Upper lobe of left lung (tissue), 6 donors: ENCODE measurements at regions not wholly inside any gene's neighbourhood (a gene's known extent, or its start where the extent isn't known, plus 50 kb on each side); places are given as distances from the start of the nearest gene placed in this dataset.
"Not testable (repeated sequence)": the region's sequence is repeated elsewhere in the genome, so short reads cannot be mapped to it uniquely, and the experiment has no call there.

Source experiments
- ATAC-seq, 2 donors: fragments of 200-7000 bp; cut with Tn5 transposase; one replicate each; pipeline ENCODE4 v1.9.1; 2022; ENCODE audit warnings: mild to moderate bottlenecking in 2 of 2, moderate library complexity in 2 of 2; ENCODE audit not compliant: low FRiP score in 2 of 2
- DNase-seq, 2 donors: peaks; one replicate each; pipeline ENCODE4 v3.0.0-alpha.2; 2019 to 2020
- H3K27ac ChIP-seq, 4 donors: fragments of 200-600 bp; sonication (generic); one replicate each; pipeline ENCODE4 v1.5.1; 2016 to 2019
- H3K27me3 ChIP-seq, 4 donors: fragments of 200-600 bp; sonication (generic); one replicate each; pipeline ENCODE4 v1.5.1; 2017 to 2019
- H3K36me3 ChIP-seq, 4 donors: fragments of 200-600 bp; sonication (generic); one replicate each; pipeline ENCODE4 v1.5.1; 2016 to 2019
- H3K4me1 ChIP-seq, 4 donors: fragments of 200-600 bp; sonication (generic); one replicate each; pipeline ENCODE4 v1.5.1; 2018 to 2019
- H3K4me3 ChIP-seq, 4 donors: fragments of 200-600 bp; sonication (generic); one replicate each; pipeline ENCODE4 v1.5.1; 2017 to 2019; ENCODE audit warnings: mild to moderate bottlenecking in 2 of 4, moderate library complexity in 1 of 4
- H3K9me3 ChIP-seq, 4 donors: fragments of 200-600 bp; sonication (generic); one replicate each; pipeline ENCODE4 v1.5.1; 2018 to 2019
- CTCF ChIP-seq, 6 experiments: fragments of 450-650 bp in 4 of 6; fragments of 200-600 bp in 2 of 6; sonication (generic) in 2 of 6; IDR thresholded peaks; one replicate each; pipeline ENCODE4 v1.5.1; 2016 to 2019; ENCODE audit warnings: antibody characterized with exemption in 6 of 6
- EP300 ChIP-seq, 4 donors: sonication (generic); formaldehyde crosslinking; IDR thresholded peaks; one replicate each; pipeline ENCODE4 v1.5.1; 2017; ENCODE audit warnings: antibody characterized with exemption in 4 of 4, control low read depth in 2 of 4
- POLR2A ChIP-seq, 4 donors: fragments of 450-650 bp; IDR thresholded peaks; one replicate each; pipeline ENCODE4 v1.5.1; 2016 to 2017; ENCODE audit warnings: antibody characterized with exemption in 4 of 4, mild to moderate bottlenecking in 2 of 4
- POLR2AphosphoS5 ChIP-seq, 2 donors: sonication (generic); formaldehyde crosslinking; IDR thresholded peaks; one replicate each; pipeline ENCODE4 v1.5.1; 2017; ENCODE audit warnings: antibody characterized with exemption in 2 of 2
- WGBS, 2 donors: methylation state at CpG; one replicate each; pipeline ENCODE4 v1.1.5; 2017 to 2018; 5-methylcytosine and 5-hydroxymethylcytosine counted together
- donor health status: DM: no; HTN: no; CAD: no; lungs with moderate emphysema.
- donor health status: DM: no; HTN: yes; CAD: no; lungs with severe emphysema.

DNA sequence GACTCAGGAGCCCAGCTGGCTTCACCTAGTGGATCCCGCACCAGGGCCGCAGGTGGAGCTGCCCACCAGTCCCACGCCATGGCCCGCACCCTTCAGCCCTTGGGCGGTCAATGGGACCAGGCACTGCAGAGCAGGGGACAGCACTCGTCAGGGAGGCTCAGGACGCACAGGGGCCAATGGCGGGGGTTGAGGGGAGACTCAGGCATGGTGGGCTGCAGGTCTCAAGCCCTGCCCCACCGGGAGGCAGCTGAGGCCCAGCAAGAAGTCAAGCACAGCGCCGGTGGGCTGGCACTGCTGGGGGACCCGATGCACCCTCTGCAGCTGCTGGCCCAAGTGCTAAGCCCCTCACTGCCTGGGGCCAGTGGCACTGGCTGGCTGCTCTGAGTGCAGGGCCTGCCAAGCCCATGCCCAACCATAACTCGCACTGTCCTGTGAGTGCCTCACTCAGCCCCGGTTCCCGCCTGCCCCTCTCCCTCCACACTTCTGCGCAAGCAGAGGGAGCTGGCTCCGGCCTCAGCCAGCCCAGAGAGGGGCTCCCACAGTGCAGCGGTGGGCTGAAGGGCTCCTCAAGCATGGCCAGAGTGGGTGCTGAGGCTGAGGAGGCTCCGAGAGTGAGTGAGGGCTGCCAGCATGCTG is 111.7 kb upstream of the PGR start:
- Histone ChIP-seq H3K4me3 (no peak overlapping the region), H3K9me3 (no peaks in the 10 kb centered on the region), H3K27me3 (no peaks in the 10 kb centered on the region), H3K36me3 (no peaks in the 10 kb centered on the region), H3K27ac (no peak overlapping the region), H3K4me1 (no peaks in the 10 kb centered on the region)
- TF ChIP-seq CTCF (IDR thresholded peaks at IDR 0.05) (no peak), POLR2A (IDR thresholded peaks at IDR 0.05) (no peak), EP300 (IDR thresholded peaks at IDR 0.05) (no peak), POLR2AphosphoS5 (IDR thresholded peaks at IDR 0.05) (no peak)
- ATAC-seq (peak; percentile 10 to 46), DNase-seq (peak in 1 of 2 donors; percentile 70)
- WGBS, 2 donors = 85 to 93% methylated on average over 5 to 17 of the region's 19 CpGs

GRCh38 chr11:101231207-101231834 is 101.7 kb upstream of the PGR start:
- not testable (repeated sequence) for H3K27ac ChIP-seq, H3K27me3 ChIP-seq, ATAC-seq, H3K4me3 ChIP-seq, H3K9me3 ChIP-seq, H3K36me3 ChIP-seq, H3K4me1 ChIP-seq
- WGBS, 2 donors = 94% methylated on average over 16 of the region's 16 CpGs; no CpG with 5 or more reads in 1 of the 2 donors
- peak in 1 of 2 donors; percentile 65 for DNase-seq

- no peak for DNase-seq
- Histone ChIP-seq H3K4me1 (no peaks in the 10 kb centered on the region), H3K9me3 (peaks cover 0 to 7% (median 3%) of the 10 kb centered on the region in 4 donors), H3K36me3 (no peaks in the 10 kb centered on the region), H3K27ac (no peak overlapping the region), H3K27me3 (no peaks in the 10 kb centered on the region), H3K4me3 (no peak overlapping the region)
- ATAC-seq = no peak
- no peak for TF ChIP-seq CTCF (IDR thresholded peaks at IDR 0.05)
- no peak for TF ChIP-seq POLR2AphosphoS5 (IDR thresholded peaks at IDR 0.05)
- no peak for TF ChIP-seq POLR2A (IDR thresholded peaks at IDR 0.05)
- TF ChIP-seq EP300 (IDR thresholded peaks at IDR 0.05) = no peak
- WGBS, 2 donors = 74 to 86% methylated on average over 5 of the region's 5 CpGs
Observed at GRCh38 chr11:101226617-101227016, 97.0 kb upstream of the PGR start.

DNA sequence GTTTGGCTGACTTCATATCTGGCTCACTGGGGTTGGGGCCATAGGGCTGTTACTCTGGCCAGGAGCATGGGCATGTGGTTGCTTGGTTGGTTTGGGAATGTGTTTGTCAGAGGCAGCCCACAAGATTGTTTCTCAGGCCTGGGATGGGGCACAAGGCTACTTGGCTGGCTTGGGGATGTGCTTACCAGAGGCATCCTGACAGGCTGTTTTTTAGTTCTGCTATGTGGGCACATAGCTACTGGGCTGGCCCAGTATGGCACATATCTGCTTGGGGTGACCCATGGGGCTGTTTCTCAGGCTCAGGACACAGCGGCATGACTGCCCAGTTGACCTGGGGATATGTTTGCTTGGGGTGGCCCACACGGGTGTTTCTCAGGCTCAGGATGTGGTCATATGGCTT is 94.6 kb upstream of the PGR start:
- DNase-seq = no peak
- no peak overlapping the region for H3K27ac ChIP-seq
- ATAC-seq = no peak
- TF ChIP-seq EP300 (IDR thresholded peaks at IDR 0.05) = no peak
- TF ChIP-seq POLR2AphosphoS5 (IDR thresholded peaks at IDR 0.05) = no peak
- no peak for TF ChIP-seq POLR2A (IDR thresholded peaks at IDR 0.05)
- no peak for TF ChIP-seq CTCF (IDR thresholded peaks at IDR 0.05)
- no peaks in the 10 kb centered on the region for H3K36me3 ChIP-seq
- no peak overlapping the region for H3K4me3 ChIP-seq
- 78% methylated on average over 2 of the region's 2 CpGs; no CpG with 5 or more reads in 1 of the 2 donors for WGBS, 2 donors
- H3K9me3 ChIP-seq = peaks cover 0 to 9% (median 3%) of the 10 kb centered on the region in 4 donors
- H3K27me3 ChIP-seq = no peaks in the 10 kb centered on the region
- H3K4me1 ChIP-seq = no peaks in the 10 kb centered on the region

DNA sequence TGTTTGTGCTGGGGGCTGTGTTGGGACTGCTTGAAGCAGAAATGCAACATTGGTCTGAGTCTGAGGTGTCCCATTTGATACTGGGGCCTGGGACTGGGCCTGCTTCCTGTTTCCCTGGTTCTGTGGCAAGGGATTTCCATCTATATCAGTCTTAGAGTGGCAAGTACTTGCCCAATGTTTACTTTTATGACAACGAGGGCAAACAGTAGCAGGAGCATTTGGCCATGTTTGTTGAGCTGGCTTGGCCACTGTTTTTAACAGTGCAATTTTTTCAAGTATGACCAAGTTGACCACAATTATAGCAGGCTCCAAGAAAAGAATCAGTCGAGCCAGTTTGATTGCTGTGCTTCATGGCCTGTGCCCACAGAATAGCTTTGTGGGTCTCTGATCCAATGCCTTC is 88.5 kb upstream of the PGR start:
- not testable (repeated sequence) for H3K36me3 ChIP-seq, H3K27ac ChIP-seq, H3K27me3 ChIP-seq, H3K4me1 ChIP-seq, H3K4me3 ChIP-seq, ATAC-seq
- peak in 1 of 2 donors; percentile 21 for DNase-seq
- WGBS, 2 donors = 40 to 48% methylated on average over 2 of the region's 2 CpGs
- peaks cover 0 to 15% (median 2%) of the 10 kb centered on the region in 4 donors for H3K9me3 ChIP-seq

GRCh38 chr11:101216091-101216490 is 86.5 kb upstream of the PGR start:
- not testable (repeated sequence) for H3K4me3 ChIP-seq

More at GRCh38 chr11:101216091-101216490, 86.5 kb upstream of the PGR start:
- 44 to 60% methylated on average over 1 of the region's 1 CpG for WGBS, 2 donors
- H3K27me3 ChIP-seq, DNase-seq, H3K36me3 ChIP-seq, ATAC-seq, H3K4me1 ChIP-seq, H3K27ac ChIP-seq: not testable (repeated sequence)
- H3K9me3 ChIP-seq = peaks cover 0 to 15% (median 3%) of the 10 kb centered on the region in 4 donors
